Subcutaneous abdominal adipose tissue (tissue), 5 donors: ENCODE measurements at regions not wholly inside any gene's neighbourhood (a gene's known extent, or its start where the extent isn't known, plus 50 kb on each side); places are given as distances from the start of the nearest gene placed in this dataset.

Experiments used
- H3K27ac ChIP-seq: one replicate; pipeline ENCODE4 v1.7.0; 2013; ENCODE audit warnings: low read depth, mild to moderate bottlenecking, inconsistent platforms, low read length, moderate library complexity
- H3K27me3 ChIP-seq, 5 donors: one replicate each; pipeline ENCODE4 v1.7.0; 2013; ENCODE audit warnings: low read length in 5 of 5, inconsistent platforms in 1 of 5; ENCODE audit not compliant: control insufficient read depth in 5 of 5, insufficient read depth in 4 of 5
- H3K36me3 ChIP-seq, 5 donors: one replicate each; pipeline ENCODE4 v1.7.0; 2013; ENCODE audit warnings: low read length in 5 of 5; ENCODE audit not compliant: control insufficient read depth in 5 of 5, insufficient read depth in 5 of 5
- H3K4me1 ChIP-seq, 5 donors: one replicate each; pipeline ENCODE4 v1.7.0; 2013; ENCODE audit warnings: low read length in 5 of 5, mild to moderate bottlenecking in 3 of 5, moderate library complexity in 1 of 5; ENCODE audit not compliant: control insufficient read depth in 5 of 5, insufficient read depth in 5 of 5
- H3K4me3 ChIP-seq, 5 donors: one replicate each; pipeline ENCODE4 v1.7.0; 2013; ENCODE audit warnings: low read length in 5 of 5, low read depth in 1 of 5
- H3K9ac ChIP-seq, 5 donors: one replicate each; pipeline ENCODE4 v1.7.0; 2013; ENCODE audit warnings: low read length in 5 of 5, mild to moderate bottlenecking in 4 of 5, moderate library complexity in 3 of 5
- H3K9me3 ChIP-seq, 5 donors: one replicate each; pipeline ENCODE4 v1.7.0; 2013; ENCODE audit warnings: low read length in 5 of 5; ENCODE audit not compliant: control insufficient read depth in 5 of 5
- donor health status: healthy.
- donor health status: healthy.
- donor health status: healthy.
- donor health status: healthy.
- donor health status: healthy.

- H3K27ac ChIP-seq = no peak overlapping the region
- peaks cover 0 to 2% (median 0%) of the 10 kb centered on the region in 5 donors for H3K9me3 ChIP-seq
- no peak overlapping the region for H3K4me3 ChIP-seq
- H3K36me3 ChIP-seq = no peaks in the 10 kb centered on the region
- peaks cover 0 to 12% (median 10%) of the 10 kb centered on the region in 5 donors for H3K4me1 ChIP-seq
- H3K27me3 ChIP-seq = peaks cover 3 to 13% (median 11%) of the 10 kb centered on the region in 5 donors
- no peak overlapping the region for H3K9ac ChIP-seq
Measured at GRCh38 chr16:54414671-54415070, 128.1 kb upstream of the IRX3 start.

DNA sequence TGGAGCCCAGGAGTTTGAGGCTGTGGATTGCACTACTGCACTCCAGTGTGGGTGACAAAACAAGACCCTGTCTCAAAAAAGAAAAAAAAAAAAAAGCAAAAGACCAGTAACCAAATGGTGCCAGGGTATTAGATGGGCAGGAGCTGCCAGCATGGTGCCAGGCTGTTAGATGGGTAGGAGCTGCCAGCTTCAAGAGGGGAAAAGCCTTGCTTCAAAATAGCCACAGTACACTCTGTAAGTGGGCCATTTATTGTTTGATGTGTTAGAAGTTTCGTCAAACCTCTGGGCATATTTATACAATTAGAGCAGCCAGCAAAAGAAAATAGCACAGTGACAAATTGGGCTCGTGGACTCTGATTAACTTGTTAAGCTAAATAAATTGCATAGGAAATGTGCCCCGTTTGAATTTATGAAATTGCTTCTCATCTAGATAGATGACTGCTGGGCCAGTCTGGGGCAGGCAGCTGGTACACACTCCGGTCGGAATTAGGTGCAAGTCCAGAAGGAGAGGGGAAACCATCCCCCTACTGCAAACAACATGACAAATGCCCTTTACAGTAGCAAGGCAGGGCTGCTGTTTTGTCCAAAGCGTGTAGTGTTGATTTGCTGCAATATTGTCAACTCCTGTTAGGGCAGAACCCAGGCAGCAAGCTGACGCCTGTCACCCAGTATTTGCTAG lies 126.3 kb upstream of the IRX3 start:
- Histone ChIP-seq H3K4me3 (no peak overlapping the region), H3K27me3 (peaks cover 3 to 13% (median 11%) of the 10 kb centered on the region in 5 donors), H3K9me3 (peaks cover 0 to 2% (median 0%) of the 10 kb centered on the region in 5 donors), H3K9ac (no peak overlapping the region), H3K4me1 (peaks cover 0 to 12% (median 10%) of the 10 kb centered on the region in 5 donors), H3K27ac (no peak overlapping the region), H3K36me3 (no peaks in the 10 kb centered on the region)

- Histone ChIP-seq H3K36me3 (no peaks in the 10 kb centered on the region), H3K4me3 (peak overlapping the region in 3 of 5 donors; percentile 21 to 61 (median 47)), H3K4me1 (peaks cover 0 to 12% (median 10%) of the 10 kb centered on the region in 5 donors), H3K9ac (no peak overlapping the region), H3K27me3 (peaks cover 3 to 13% (median 11%) of the 10 kb centered on the region in 5 donors), H3K27ac (no peak overlapping the region), H3K9me3 (peaks cover 0 to 2% (median 0%) of the 10 kb centered on the region in 5 donors)
Measured at GRCh38 chr16:54412037-54412436, 125.5 kb upstream of the IRX3 start.

- H3K27me3 ChIP-seq = peaks cover 3 to 13% (median 11%) of the 10 kb centered on the region in 5 donors
- H3K36me3 ChIP-seq = no peaks in the 10 kb centered on the region
- H3K4me3 ChIP-seq = peak overlapping the region; percentile 20 to 61 (median 32)
- peaks cover 0 to 2% (median 0%) of the 10 kb centered on the region in 5 donors for H3K9me3 ChIP-seq
- no peak overlapping the region for H3K27ac ChIP-seq
- peak overlapping the region in 1 of 5 donors; percentile 18 for H3K9ac ChIP-seq
- peaks cover 0 to 12% (median 10%) of the 10 kb centered on the region in 5 donors for H3K4me1 ChIP-seq
Measured at GRCh38 chr16:54411544-54411943, 125.0 kb upstream of the IRX3 start.

GRCh38 chr16:54409982-54410381 lies 123.4 kb upstream of the IRX3 start:
- Histone ChIP-seq H3K4me1 (peaks cover 0 to 12% (median 10%) of the 10 kb centered on the region in 5 donors), H3K27me3 (peaks cover 3 to 13% (median 11%) of the 10 kb centered on the region in 5 donors)

DNA sequence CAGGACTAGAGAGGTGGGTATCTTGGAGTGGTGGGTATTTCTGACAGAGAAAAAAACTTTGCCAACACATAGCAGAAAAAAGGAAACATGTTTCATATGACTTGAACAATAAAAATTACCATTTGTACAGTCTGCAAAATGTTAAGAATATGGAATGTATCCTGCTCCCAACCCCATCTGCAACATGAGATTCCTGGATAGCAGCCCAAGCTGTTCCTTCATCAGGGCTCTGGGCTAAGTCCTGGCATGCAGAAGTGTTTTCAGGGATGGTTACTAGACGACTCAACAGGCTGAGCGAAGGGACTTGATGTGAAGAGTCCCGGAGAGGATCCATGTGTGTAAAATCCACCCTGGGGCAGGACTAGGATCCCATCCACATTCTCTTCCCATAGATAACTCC lies 121.0 kb upstream of the IRX3 start:
- H3K27ac ChIP-seq = no peak overlapping the region
- H3K27me3 ChIP-seq = peaks cover 3 to 10% (median 4%) of the 10 kb centered on the region in 5 donors
- H3K9me3 ChIP-seq = no peaks in the 10 kb centered on the region
- H3K36me3 ChIP-seq = no peaks in the 10 kb centered on the region
- no peak overlapping the region for H3K9ac ChIP-seq
- H3K4me1 ChIP-seq = peaks cover 0 to 12% (median 10%) of the 10 kb centered on the region in 5 donors
- no peak overlapping the region for H3K4me3 ChIP-seq

More at GRCh38 chr16:54409982-54410381, 123.4 kb upstream of the IRX3 start:
- no peaks in the 10 kb centered on the region for H3K36me3 ChIP-seq
- H3K4me3 ChIP-seq = no peak overlapping the region
- H3K9me3 ChIP-seq = no peaks in the 10 kb centered on the region
- H3K9ac ChIP-seq = no peak overlapping the region
- no peak overlapping the region for H3K27ac ChIP-seq

DNA sequence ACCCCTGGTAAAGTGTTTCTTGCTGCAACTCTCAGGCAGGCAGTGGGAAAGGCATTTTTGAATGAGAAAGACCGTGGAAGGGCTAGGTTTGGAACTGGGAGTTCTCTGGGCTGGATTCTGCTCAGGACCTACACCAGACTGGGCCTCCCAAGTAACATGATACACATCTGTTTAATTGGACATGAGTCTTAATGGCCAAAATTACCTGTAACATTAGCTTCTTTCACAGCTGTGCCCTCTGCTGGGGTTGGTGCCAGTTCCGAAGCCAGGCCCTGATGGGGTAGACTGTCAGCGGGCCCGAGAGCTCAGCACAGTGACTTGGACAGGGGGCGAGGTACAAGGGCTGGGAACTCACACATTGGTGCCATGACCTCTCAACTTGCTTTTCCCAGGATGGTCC lies 118.9 kb upstream of the IRX3 start:
- no peak overlapping the region for H3K9ac ChIP-seq
- H3K9me3 ChIP-seq = no peaks in the 10 kb centered on the region
- no peak overlapping the region for H3K27ac ChIP-seq
- H3K4me3 ChIP-seq = no peak overlapping the region
- peaks cover 0 to 3% (median 0%) of the 10 kb centered on the region in 5 donors for H3K4me1 ChIP-seq
- peaks cover 0 to under 1% (median 0%) of the 10 kb centered on the region in 5 donors for H3K27me3 ChIP-seq
- H3K36me3 ChIP-seq = no peaks in the 10 kb centered on the region

- Histone ChIP-seq H3K36me3 (no peaks in the 10 kb centered on the region), H3K4me1 (peaks cover 0 to 3% (median 0%) of the 10 kb centered on the region in 5 donors), H3K27me3 (peaks cover 0 to 4% (median 0%) of the 10 kb centered on the region in 5 donors), H3K27ac (no peak overlapping the region), H3K4me3 (no peak overlapping the region), H3K9ac (no peak overlapping the region), H3K9me3 (no peaks in the 10 kb centered on the region)
Measured at GRCh38 chr16:54403580-54403979, 117.0 kb upstream of the IRX3 start.

GRCh38 chr16:54402873-54403272 lies 116.3 kb upstream of the IRX3 start:
- Histone ChIP-seq H3K9me3 (no peaks in the 10 kb centered on the region), H3K27me3 (peaks cover 0 to 4% (median 0%) of the 10 kb centered on the region in 5 donors), H3K27ac (no peak overlapping the region), H3K9ac (no peak overlapping the region), H3K4me3 (no peak overlapping the region), H3K36me3 (no peaks in the 10 kb centered on the region), H3K4me1 (peaks cover 0 to 3% (median 0%) of the 10 kb centered on the region in 5 donors)

DNA sequence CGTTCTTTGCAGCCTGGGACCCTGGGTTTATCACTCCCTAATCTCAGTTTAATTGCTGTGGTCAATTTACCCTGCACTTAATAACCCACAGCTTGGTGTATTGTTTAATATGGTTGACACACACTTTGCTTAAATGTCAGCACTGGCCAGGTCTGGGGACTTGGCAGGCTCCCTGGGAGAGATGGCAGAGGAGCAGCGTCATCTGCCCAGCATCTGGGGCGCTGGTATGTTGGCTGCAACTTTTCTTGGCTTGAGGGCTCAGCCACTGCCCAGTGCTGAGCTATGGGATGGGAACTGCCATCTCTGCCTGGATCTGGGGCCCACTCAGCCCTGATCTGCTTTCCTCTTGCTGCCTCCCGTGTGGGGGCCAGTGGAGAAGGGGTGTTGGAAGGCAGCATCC lies 115.7 kb upstream of the IRX3 start:
- Histone ChIP-seq H3K4me1 (peaks cover 0 to 3% (median 0%) of the 10 kb centered on the region in 5 donors), H3K27ac (no peak overlapping the region), H3K27me3 (peaks cover 0 to 4% (median 0%) of the 10 kb centered on the region in 5 donors), H3K9me3 (no peaks in the 10 kb centered on the region), H3K9ac (no peak overlapping the region), H3K4me3 (no peak overlapping the region), H3K36me3 (no peaks in the 10 kb centered on the region)
